GM19463 (cell line): ENCODE measurements at regions not wholly inside any gene's neighbourhood (a gene's known extent, or its start where the extent isn't known, plus 50 kb on each side); places are given as distances from the start of the nearest gene placed in this dataset.

Source experiments
- ATAC-seq: cut with Tn5 transposase; IDR thresholded peaks from one replicate; pipeline ENCODE4 v1.9.1; 2021; ENCODE audit warnings: mild to moderate bottlenecking, moderate library complexity; ENCODE audit not compliant: unreplicated experiment

DNA sequence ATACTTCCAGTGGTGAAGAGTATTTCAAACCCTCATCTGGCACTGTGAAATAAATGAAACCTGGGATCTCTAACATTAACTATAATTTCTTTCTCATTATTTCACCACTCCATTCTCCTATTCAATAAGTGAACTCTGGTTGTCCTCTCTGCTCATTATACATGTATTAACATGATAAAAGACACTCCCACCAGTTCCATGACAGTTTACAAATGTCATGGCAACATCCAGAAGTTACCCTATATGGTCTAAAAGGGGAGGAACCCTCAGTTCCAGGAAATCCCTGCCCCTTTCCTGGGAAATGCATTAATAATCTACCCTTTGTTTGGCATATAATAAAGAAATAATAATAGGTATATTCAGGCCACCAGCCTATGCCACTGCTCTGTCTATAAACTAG, 62.7 kb upstream of the BRINP3 start:
- ATAC-seq = no peak

- ATAC-seq = no peak
Measured at GRCh38 chr1:190551638-190552037, 74.0 kb upstream of the BRINP3 start.

- no peak for ATAC-seq
Measured at GRCh38 chr1:190560161-190560681, 82.6 kb upstream of the BRINP3 start.

- ATAC-seq = no peak
Measured at GRCh38 chr1:190563230-190563629, 85.6 kb upstream of the BRINP3 start.

GRCh38 chr1:190564117-190564516, 86.5 kb upstream of the BRINP3 start:
- ATAC-seq = no peak

GRCh38 chr1:190578017-190578416, 100.4 kb upstream of the BRINP3 start:
- ATAC-seq = no peak

- no peak for ATAC-seq
Measured at GRCh38 chr1:190578526-190578925, 100.9 kb upstream of the BRINP3 start.

DNA sequence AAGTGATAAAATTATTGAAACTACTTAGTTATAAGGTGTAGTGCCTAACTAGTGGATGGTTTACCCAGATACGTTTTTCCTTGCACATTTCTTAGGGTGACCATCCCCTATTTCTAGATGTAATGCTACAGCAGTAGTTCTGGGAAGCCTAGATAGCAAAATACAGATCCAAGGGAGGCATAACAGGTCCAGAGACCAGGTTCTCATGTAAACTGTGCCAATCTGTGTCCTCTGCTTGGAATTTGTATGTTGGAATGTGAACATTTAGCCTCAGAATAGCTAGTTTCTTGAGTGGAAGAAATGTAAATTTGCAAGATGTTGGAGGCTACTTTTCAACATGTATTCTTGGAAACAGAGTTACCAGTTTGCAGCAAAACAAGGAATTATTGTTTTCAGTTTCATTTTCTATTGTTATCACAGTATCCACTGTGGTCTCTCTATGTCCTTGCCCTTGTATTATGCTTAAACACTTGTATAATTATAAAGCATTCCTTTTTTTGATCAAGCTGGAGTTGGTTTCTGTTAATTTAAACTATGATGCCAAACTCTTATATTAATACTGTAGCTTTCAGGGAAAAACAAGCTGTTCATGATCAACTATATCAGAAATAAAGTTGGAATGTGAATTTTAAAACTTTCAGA, 102.0 kb upstream of the BRINP3 start:
- no peak for ATAC-seq

GRCh38 chr1:190583862-190584261, 106.2 kb upstream of the BRINP3 start:
- ATAC-seq = no peak

GRCh38 chr1:190588424-190588823, 110.8 kb upstream of the BRINP3 start:
- no peak for ATAC-seq

DNA sequence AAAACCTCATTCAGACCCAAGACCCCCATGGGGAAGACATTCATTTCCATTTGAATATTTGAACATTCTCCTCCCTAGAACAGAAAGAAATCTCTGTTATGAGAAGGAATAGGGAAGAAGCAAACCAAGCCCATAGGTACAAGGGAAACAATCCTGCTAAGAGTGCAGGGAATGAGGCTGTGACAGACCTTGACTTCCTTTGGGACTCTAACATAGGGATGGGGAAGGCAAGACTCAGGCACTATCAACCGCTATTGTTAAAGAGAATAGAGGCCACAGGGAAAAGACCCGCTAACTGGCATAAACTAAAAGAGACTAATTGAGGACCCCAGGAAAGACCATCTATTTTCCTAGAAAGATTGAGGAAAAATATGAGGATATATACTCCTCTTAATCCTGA, 117.8 kb upstream of the BRINP3 start:
- no peak for ATAC-seq

DNA sequence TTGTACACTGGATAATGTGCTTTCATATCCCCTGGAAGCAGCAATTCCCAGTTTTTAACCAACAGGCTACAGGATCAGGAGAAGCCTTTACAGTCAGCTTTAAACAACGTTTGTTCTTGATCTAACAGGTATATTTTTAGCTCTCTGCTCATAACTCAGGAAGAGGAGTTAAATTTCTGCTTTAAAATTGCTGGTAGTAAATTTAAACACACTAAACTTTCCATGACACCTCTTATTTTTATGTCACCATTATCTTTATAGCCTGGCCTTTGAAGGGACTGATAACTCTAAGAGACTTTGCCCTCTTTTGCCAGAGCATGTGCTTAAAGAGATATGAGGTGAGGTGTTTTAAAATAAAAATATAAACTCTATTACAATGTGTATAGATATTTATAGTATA, 119.6 kb upstream of the BRINP3 start:
- ATAC-seq = no peak

GRCh38 chr1:190599670-190600069, 122.0 kb upstream of the BRINP3 start:
- ATAC-seq = no peak

DNA sequence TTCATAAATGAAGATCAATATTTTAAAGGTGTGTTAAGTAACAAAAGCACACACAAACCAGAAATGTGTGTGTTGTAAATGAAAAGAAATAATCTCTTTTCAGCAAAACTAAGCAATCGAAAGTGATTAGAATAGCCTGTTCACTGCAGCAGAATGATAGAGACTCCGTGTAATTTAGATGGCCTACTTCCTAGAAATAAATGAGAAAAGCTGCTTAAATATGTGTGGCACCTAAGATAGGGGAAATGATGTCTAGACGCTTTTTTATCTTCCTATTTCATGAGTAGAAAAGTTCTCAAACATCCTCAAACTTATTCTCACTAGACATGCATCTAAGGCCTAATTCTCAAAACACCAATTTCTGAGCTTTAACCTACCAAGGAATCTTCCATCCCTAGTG, 124.7 kb upstream of the BRINP3 start:
- ATAC-seq = no peak

DNA sequence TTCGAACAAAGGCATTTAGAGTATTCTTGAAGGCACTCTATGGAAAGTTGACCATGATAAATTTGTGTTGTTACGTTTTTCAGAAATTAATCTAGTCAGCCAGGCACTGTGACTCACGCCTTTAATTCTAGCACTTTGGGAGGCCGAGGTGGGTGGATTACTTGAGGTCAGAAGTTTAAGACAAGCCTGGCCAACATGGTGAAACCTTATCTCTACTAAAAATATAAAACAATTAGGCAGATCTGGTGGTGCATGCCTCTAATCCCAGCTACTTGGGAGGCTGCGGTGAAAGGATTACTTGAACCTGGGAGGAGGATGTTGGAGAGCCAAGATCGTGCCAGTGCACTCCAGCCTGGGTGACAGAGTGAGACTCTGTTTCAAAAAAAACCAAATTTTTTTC, 130.6 kb upstream of the BRINP3 start:
- no peak for ATAC-seq

GRCh38 chr1:190615818-190616217, 138.2 kb upstream of the BRINP3 start:
- no peak for ATAC-seq

DNA sequence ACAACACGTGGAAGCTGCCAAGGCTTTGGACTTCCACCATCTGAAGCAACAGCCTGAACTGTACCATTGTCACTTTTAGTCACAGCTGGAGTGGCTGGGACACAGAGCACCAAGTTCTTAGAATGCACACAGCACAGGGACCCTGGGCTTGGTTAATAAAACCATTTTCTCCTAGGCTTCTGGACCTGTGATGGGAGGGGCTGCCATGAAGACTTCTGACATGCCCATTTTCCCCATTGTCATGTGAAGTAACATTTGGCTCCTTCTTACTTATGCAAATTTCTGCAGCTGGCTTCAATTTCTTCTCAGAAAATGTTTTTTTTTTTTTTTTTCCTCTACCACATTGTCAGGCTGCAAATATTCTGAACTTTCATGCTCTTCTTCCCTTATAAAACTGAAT, 138.6 kb upstream of the BRINP3 start:
- no peak for ATAC-seq

GRCh38 chr1:190619724-190620123, 142.1 kb upstream of the BRINP3 start:
- no peak for ATAC-seq

GRCh38 chr1:190633488-190633887, 155.8 kb upstream of the BRINP3 start:
- no peak for ATAC-seq

DNA sequence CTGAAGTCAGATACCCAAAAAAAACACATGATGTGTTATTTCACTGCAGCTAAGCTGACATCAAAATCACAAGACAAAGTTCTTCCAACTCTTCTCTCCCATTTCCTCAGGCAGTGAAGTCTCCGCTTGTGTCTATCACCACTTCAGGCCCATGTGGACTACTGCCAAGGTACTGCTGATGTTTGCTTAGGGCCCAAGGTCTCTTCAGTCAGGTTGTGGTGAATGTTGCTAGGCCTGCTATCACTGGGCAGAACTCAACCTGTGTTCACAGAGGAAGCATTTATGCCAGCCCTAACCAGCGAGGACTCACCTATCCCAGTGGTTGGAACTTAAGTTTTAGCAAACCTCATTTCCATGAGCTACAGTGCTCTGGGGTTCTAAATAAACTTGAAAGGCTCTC, 156.5 kb upstream of the BRINP3 start:
- ATAC-seq = no peak

DNA sequence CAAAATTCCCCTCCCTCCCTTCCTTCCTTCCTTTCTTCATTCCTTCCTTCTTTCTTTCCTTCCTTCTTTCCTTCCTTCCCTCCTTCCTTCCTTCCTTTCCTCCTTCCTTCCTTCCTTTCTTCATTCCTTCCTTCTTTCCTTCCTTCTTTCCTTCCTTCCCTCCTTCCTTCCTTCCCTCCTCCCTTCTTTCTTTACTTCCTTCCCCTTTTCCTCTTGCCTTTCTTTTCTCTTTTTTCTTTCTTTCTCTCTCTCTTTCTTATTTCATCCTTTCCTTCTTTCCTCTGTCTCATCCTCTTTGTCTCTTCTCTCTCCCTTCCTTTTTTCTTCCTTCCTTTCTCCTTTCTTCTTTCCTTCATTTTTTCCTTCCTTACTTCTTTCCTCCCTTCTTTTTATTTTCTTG, 171.9 kb upstream of the BRINP3 start:
- ATAC-seq = no peak

- ATAC-seq = no peak
Measured at GRCh38 chr1:190658907-190659306, 181.2 kb upstream of the BRINP3 start.

- peak; percentile 56 for ATAC-seq
Measured at GRCh38 chr1:190663962-190664361, 186.3 kb upstream of the BRINP3 start.
